Testis (tissue), 2 donors: ENCODE measurements at regions not wholly inside any gene's neighbourhood (a gene's known extent, or its start where the extent isn't known, plus 50 kb on each side); places are given as distances from the start of the nearest gene placed in this dataset.

ENCODE experiments used
- CTCF ChIP-seq, 3 experiments: fragments of 450-650 bp in 2 of 3; fragments of 200-600 bp in 1 of 3; sonication (generic) in 1 of 3; IDR thresholded peaks; one replicate each; pipeline ENCODE4 v1.5.1; 2016 to 2019; ENCODE audit warnings: antibody characterized with exemption in 3 of 3, mild to moderate bottlenecking in 2 of 3, moderate library complexity in 1 of 3
- POLR2A ChIP-seq: fragments of 450-650 bp; IDR thresholded peaks from one replicate; pipeline ENCODE4 v1.6.1; 2017; ENCODE audit warnings: antibody characterized with exemption, mild to moderate bottlenecking, moderate library complexity

GRCh38 chr1:68328490-68328889, 96.2 kb upstream of the WLS start:
- TF ChIP-seq CTCF (IDR thresholded peaks at IDR 0.05) (no peak), POLR2A (no peak)
